ENCODE measurements at regions not wholly inside any gene's neighbourhood (a gene's known extent, or its start where the extent isn't known, plus 50 kb on each side); places are given as distances from the start of the nearest gene placed in this dataset.

DNA sequence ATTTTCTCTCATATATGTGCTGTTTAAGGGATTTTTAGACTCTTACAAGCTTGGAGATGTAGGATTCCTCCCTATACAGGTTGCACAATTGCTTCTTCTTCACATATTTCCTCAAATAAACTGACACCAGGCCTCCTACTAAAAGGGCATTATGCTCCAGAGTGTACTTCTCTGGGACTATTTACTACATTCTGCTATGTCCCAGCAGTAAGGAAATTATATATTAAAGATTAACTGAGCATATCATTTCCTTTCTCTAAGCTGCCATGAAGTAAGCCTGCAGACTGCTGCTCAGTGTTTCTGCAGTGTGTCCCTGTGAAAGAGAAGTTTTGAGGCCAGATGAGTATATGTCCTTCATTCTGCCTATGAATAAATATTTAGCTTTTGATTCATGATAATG is 356.9 kb upstream of the NUDT12 start:
- Histone ChIP-seq H3K27ac (ENCODE audit: low read length) (no peak overlapping the region), H3K27me3 (ENCODE audit: control insufficient read depth, insufficient read depth) (no peaks in the 10 kb centered on the region), H3K4me1 (ENCODE audit: control insufficient read depth, insufficient read depth, low read length) (no peaks in the 10 kb centered on the region), H3K4me3 (ENCODE audit: low read length) (no peak overlapping the region), H3K9me3 (ENCODE audit: control insufficient read depth, low read length) (no peaks in the 10 kb centered on the region)
- no peak for ATAC-seq
- intact Hi-C loops (cut with DNase I): no loop called here
- no peak for DNase-seq

DNA sequence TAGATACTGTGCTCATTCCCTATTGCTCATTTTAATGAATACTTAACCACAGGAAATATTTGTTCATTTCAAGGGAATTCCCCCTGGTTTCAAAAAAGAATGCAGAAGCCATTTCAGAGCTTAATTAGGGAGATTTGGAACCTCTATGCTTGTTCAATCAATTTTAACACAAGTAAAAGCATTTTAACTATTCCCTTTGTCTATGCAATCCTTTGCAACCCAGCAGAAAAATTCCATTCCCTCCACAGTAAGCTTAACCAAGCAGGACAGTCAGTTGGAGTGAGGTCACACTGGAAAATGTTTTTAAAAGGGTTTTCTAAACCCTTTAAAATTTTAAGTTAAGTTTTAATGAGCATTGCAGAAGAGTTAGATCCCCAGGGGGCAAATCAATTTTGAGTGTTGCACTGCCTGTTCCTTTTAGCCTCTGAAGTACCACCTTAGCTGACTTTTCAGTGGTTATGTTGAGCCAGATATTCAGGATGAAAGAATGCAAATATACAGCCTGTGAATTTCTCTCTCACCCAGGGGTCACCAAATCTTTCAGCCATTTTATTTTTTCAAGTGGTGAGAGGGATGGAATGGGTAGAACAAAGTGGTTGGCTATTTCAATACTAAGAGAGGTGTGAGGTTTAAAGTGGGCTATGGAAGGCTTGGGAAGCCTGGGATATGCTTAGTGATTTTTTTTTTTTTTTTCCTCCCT is 356.2 kb upstream of the NUDT12 start:
- Histone ChIP-seq H3K27me3 (ENCODE audit: control insufficient read depth, insufficient read depth) (no peaks in the 10 kb centered on the region), H3K4me3 (ENCODE audit: low read length) (no peak overlapping the region), H3K4me1 (ENCODE audit: control insufficient read depth, insufficient read depth, low read length) (no peaks in the 10 kb centered on the region), H3K27ac (ENCODE audit: low read length) (no peak overlapping the region), H3K9me3 (ENCODE audit: control insufficient read depth, low read length) (no peaks in the 10 kb centered on the region)
- intact Hi-C loops (cut with DNase I): no loop called here
- DNase-seq (no peak), ATAC-seq (no peak)

DNA sequence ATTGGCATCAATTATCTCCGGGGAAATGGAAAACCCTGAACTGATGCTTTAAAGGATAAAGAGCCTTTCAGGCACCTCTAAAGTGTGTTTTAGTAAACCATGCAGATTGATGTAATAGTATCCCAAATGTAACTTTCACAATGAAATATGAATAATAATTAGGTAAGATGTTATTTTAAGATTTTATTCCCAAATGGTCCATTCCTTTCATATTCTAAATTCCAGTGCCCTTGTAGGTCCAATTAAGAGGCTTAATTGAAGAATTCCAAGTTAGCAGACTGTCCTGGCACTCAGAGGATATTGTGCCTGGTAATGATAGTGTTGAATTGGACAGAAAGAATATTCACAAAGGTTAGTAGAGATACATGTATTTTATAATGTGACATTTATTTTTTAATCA is 352.5 kb upstream of the NUDT12 start:
- DNase-seq: no peak
- Histone ChIP-seq H3K4me1 (ENCODE audit: control insufficient read depth, insufficient read depth, low read length) (no peaks in the 10 kb centered on the region), H3K27me3 (ENCODE audit: control insufficient read depth, insufficient read depth) (no peaks in the 10 kb centered on the region), H3K4me3 (ENCODE audit: low read length) (no peak overlapping the region), H3K27ac (ENCODE audit: low read length) (no peak overlapping the region), H3K9me3 (ENCODE audit: control insufficient read depth, low read length) (no peaks in the 10 kb centered on the region)
- ATAC-seq: no peak
- WGBS: 87% methylated on average over 1 of the region's 1 CpG
- intact Hi-C loops (cut with DNase I): no loop called here

DNA sequence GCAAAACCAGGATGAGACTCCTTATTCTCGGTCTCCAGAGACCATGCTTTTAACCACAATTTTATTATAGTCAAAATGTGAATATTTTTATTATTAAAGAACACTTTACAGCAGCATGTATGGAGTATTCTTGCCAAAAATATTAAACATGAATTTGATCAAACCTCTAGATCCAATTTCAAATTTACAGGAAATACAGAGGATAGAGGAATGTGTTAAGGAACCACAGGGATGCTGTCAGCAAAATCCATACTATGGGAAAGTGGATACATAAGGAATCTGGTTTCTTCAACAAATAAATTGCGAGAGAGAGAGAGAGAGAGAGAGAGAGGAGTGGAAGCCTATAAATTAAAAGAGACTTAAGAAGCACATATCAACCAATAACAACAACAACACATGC is 348.2 kb upstream of the NUDT12 start:
- Histone ChIP-seq H3K27ac (ENCODE audit: low read length) (no peak overlapping the region), H3K4me1 (ENCODE audit: control insufficient read depth, insufficient read depth, low read length) (no peaks in the 10 kb centered on the region), H3K27me3 (ENCODE audit: control insufficient read depth, insufficient read depth) (no peaks in the 10 kb centered on the region), H3K9me3 (ENCODE audit: control insufficient read depth, low read length) (no peaks in the 10 kb centered on the region), H3K4me3 (ENCODE audit: low read length) (no peak overlapping the region)
- ATAC-seq (no peak), DNase-seq (no peak)
- intact Hi-C loops (cut with DNase I): no loop called here
- 87% methylated on average over 2 of the region's 2 CpGs for WGBS

DNA sequence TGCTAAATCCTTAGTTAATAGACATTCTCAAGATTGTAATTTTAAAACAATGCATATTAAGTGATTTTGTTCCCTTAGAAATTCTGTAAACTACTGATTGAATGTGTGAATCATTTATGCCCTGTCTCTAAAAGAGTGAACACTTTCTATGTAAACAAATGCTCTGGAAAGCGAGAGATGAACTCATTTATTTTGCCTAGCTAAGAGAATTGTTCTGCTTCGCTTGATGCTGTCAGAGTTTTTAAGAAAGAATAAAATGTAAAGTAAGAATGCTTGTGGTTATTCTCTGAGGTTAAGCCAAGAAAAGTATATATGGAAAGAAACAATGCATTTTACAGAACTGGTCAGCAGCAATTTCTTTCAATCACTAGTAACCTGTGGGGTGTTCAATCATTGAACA is 347.4 kb upstream of the NUDT12 start:
- ATAC-seq: no peak
- no peak overlapping the region for H3K4me3 ChIP-seq (ENCODE audit: low read length)
- H3K9me3 ChIP-seq (ENCODE audit: control insufficient read depth, low read length): no peaks in the 10 kb centered on the region
- no peaks in the 10 kb centered on the region for H3K4me1 ChIP-seq (ENCODE audit: control insufficient read depth, insufficient read depth, low read length)
- intact Hi-C loops (cut with DNase I): no loop called here
- no peak overlapping the region for H3K27ac ChIP-seq (ENCODE audit: low read length)
- H3K27me3 ChIP-seq (ENCODE audit: control insufficient read depth, insufficient read depth): no peaks in the 10 kb centered on the region
- no peak for DNase-seq
- WGBS: 90% methylated on average over 2 of the region's 2 CpGs

DNA sequence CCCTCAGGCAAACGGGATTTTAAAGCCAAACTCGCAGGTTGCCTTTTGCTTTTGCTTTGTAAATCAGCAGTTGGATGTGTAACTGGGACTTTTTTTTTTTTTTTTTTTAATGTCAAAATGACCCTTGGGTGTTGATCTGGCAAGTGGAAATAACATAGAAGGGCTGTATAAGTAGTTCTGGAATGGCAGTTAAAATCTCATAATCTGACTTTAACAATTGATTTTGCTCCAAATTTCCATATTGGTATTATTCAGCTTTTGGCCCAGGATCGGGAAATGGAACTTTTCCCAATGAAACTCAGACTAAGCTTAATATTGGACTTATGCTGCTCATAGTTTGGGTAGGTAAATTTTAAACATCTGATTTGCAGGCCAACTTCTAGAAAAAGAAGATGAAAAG is 346.8 kb upstream of the NUDT12 start:
- whole genome bisulfite sequencing: 64% methylated on average over 3 of the region's 3 CpGs
- H3K9me3 ChIP-seq (ENCODE audit: control insufficient read depth, low read length): no peaks in the 10 kb centered on the region
- no peaks in the 10 kb centered on the region for H3K27me3 ChIP-seq (ENCODE audit: control insufficient read depth, insufficient read depth)
- no peak for DNase-seq
- H3K4me3 ChIP-seq (ENCODE audit: low read length): no peak overlapping the region
- intact Hi-C loops (cut with DNase I): no loop called here
- no peaks in the 10 kb centered on the region for H3K4me1 ChIP-seq (ENCODE audit: control insufficient read depth, insufficient read depth, low read length)
- H3K27ac ChIP-seq (ENCODE audit: low read length): no peak overlapping the region
- ATAC-seq: no peak

GRCh38 chr5:103908336-103909080 is 345.9 kb upstream of the NUDT12 start:
- Histone ChIP-seq H3K9me3 (ENCODE audit: control insufficient read depth, low read length) (no peaks in the 10 kb centered on the region), H3K4me1 (ENCODE audit: control insufficient read depth, insufficient read depth, low read length) (no peaks in the 10 kb centered on the region), H3K4me3 (ENCODE audit: low read length) (no peak overlapping the region), H3K27ac (ENCODE audit: low read length) (no peak overlapping the region), H3K27me3 (ENCODE audit: control insufficient read depth, insufficient read depth) (no peaks in the 10 kb centered on the region)
- intact Hi-C loops (cut with DNase I): no loop called here
- DNase-seq (no peak), ATAC-seq (no peak)
- WGBS: 58% methylated on average over 9 of the region's 9 CpGs

- Histone ChIP-seq H3K27ac (ENCODE audit: low read length) (no peak overlapping the region), H3K27me3 (ENCODE audit: control insufficient read depth, insufficient read depth) (no peaks in the 10 kb centered on the region), H3K9me3 (ENCODE audit: control insufficient read depth, low read length) (no peaks in the 10 kb centered on the region), H3K4me1 (ENCODE audit: control insufficient read depth, insufficient read depth, low read length) (no peaks in the 10 kb centered on the region), H3K4me3 (ENCODE audit: low read length) (no peak overlapping the region)
- DNase-seq (no peak), ATAC-seq (no peak)
- WGBS: 53% methylated on average over 1 of the region's 1 CpG
- intact Hi-C loops (cut with DNase I): no loop called here
Observed at GRCh38 chr5:103907001-103907400, 344.4 kb upstream of the NUDT12 start.

GRCh38 chr5:103904651-103905050 is 342.1 kb upstream of the NUDT12 start:
- Histone ChIP-seq H3K27me3 (ENCODE audit: control insufficient read depth, insufficient read depth) (no peaks in the 10 kb centered on the region), H3K4me3 (ENCODE audit: low read length) (no peak overlapping the region), H3K4me1 (ENCODE audit: control insufficient read depth, insufficient read depth, low read length) (no peaks in the 10 kb centered on the region), H3K27ac (ENCODE audit: low read length) (no peak overlapping the region), H3K9me3 (ENCODE audit: control insufficient read depth, low read length) (no peaks in the 10 kb centered on the region)
- WGBS: 79% methylated on average over 1 of the region's 1 CpG
- intact Hi-C loops (cut with DNase I): no loop called here
- ATAC-seq (no peak), DNase-seq (no peak)

DNA sequence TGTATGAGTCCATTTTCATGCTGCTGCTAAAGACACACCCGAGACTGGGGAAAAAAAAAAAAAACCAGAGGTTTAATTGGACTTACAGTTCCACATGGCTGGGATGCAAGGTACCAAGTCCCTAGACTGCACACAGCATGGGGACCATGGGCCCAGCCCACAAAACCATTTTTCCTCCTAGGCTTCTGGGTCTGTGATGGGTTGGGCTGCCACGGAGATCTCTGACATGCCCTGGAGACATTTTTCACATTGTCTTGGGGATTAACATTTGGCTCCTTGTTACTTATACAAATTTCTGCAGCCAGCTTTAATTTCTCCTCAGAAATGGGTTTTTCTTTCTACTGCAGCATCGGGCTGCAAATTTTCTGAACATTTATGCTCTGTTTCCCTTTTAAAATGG is 340.3 kb upstream of the NUDT12 start:
- 76% methylated on average over 3 of the region's 3 CpGs for WGBS
- Histone ChIP-seq H3K27ac (ENCODE audit: low read length) (no peak overlapping the region), H3K4me1 (ENCODE audit: control insufficient read depth, insufficient read depth, low read length) (no peaks in the 10 kb centered on the region), H3K9me3 (ENCODE audit: control insufficient read depth, low read length) (no peaks in the 10 kb centered on the region), H3K4me3 (ENCODE audit: low read length) (no peak overlapping the region), H3K27me3 (ENCODE audit: control insufficient read depth, insufficient read depth) (no peaks in the 10 kb centered on the region)
- no peak for DNase-seq
- intact Hi-C loops (cut with DNase I): no loop called here
- no peak for ATAC-seq

DNA sequence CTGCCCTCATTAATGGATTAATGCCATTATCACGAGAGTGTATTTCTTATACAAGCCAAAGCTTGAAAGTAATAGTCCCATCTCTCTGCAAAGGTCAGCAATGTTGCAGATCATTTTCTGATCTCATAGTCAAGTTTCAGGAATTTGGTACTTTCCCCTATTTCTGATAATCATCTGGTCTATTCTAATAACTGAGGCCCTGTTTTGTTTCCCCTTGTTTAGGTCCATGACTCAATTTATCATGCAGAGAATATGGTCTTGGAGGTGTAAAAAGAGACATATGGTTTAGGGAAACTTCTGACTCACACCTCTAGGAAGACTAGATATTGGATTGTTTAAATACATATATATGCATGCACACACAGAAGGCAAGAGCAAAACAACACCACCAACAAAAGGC is 339.3 kb upstream of the NUDT12 start:
- intact Hi-C loops (cut with DNase I): no loop called here
- WGBS: 80% methylated on average over 1 of the region's 1 CpG
- Histone ChIP-seq H3K9me3 (ENCODE audit: control insufficient read depth, low read length) (no peaks in the 10 kb centered on the region), H3K27me3 (ENCODE audit: control insufficient read depth, insufficient read depth) (no peaks in the 10 kb centered on the region), H3K4me3 (ENCODE audit: low read length) (no peak overlapping the region), H3K4me1 (ENCODE audit: control insufficient read depth, insufficient read depth, low read length) (no peaks in the 10 kb centered on the region), H3K27ac (ENCODE audit: low read length) (no peak overlapping the region)
- no peak for ATAC-seq
- no peak for DNase-seq

DNA sequence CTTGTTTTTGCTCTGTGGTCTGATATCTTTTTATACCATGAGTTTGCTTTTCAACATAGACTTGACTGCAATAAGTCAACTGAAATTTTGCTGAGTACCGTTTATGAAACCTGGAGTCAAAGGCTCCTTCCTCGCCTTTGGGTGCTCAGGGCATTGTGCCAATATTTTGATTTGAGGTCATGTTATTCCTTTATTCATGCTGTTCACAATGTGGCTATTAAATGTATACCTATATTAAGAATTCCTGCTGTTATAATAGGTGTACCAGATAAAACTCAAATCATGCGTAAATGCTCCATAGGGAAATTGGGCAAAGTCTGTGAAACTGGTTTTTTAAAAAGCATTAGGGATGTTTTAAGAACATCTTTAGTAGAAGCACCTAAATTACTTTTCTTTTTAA is 334.0 kb upstream of the NUDT12 start:
- 87% methylated on average over 3 of the region's 3 CpGs for WGBS
- ATAC-seq (no peak), DNase-seq (no peak)
- Histone ChIP-seq H3K4me3 (ENCODE audit: low read length) (no peak overlapping the region), H3K9me3 (ENCODE audit: control insufficient read depth, low read length) (no peaks in the 10 kb centered on the region), H3K27ac (ENCODE audit: low read length) (no peak overlapping the region), H3K27me3 (ENCODE audit: control insufficient read depth, insufficient read depth) (no peaks in the 10 kb centered on the region), H3K4me1 (ENCODE audit: control insufficient read depth, insufficient read depth, low read length) (no peaks in the 10 kb centered on the region)
- intact Hi-C loops (cut with DNase I): no loop called here

Data from right cardiac atrium (tissue), 5 donors.